Left lung (tissue), 4 donors: ENCODE measurements at regions not wholly inside any gene's neighbourhood (a gene's known extent, or its start where the extent isn't known, plus 50 kb on each side); places are given as distances from the start of the nearest gene placed in this dataset.

Experiments used
- ATAC-seq: fragments of 200-7000 bp; cut with Tn5 transposase; one replicate; pipeline ENCODE4 v1.9.1; 2020; ENCODE audit warnings: moderate library complexity
- DNase-seq, 4 donors: peaks; one replicate each; pipeline ENCODE4 v3.0.0-alpha.2; 2013 to 2020
- H3K27ac ChIP-seq, 2 donors: fragments of 200-600 bp; sonication (generic) in 1 of 2; one replicate each; pipeline versions ENCODE4 v1.5.0 to v1.8.0; 2020 to 2021
- H3K27me3 ChIP-seq, 2 donors: fragments of 200-600 bp; sonication (generic) in 1 of 2; one replicate each; pipeline versions ENCODE4 v1.5.0 to v1.8.0; 2020 to 2021
- H3K36me3 ChIP-seq, 2 donors: fragments of 200-600 bp; sonication (generic) in 1 of 2; one replicate each; pipeline versions ENCODE4 v1.5.0 to v1.8.0; 2020 to 2021
- H3K4me1 ChIP-seq, 2 donors: fragments of 200-600 bp; one replicate each; pipeline ENCODE4 v1.8.0; 2021
- H3K4me3 ChIP-seq, 2 donors: fragments of 200-600 bp; sonication (generic) in 1 of 2; one replicate each; pipeline versions ENCODE4 v1.5.0 to v1.8.0; 2020 to 2021; ENCODE audit warnings: mild to moderate bottlenecking in 1 of 2
- H3K9me3 ChIP-seq, 2 donors: fragments of 200-600 bp; sonication (generic) in 1 of 2; one replicate each; pipeline versions ENCODE4 v1.5.0 to v1.8.0; 2020 to 2021
- intact Hi-C, 2 donors: fragments of 100-400 bp; cut with DNase I; formaldehyde crosslinking; loops; one replicate each; pipeline versions ENCODE4 v1.11.2 to v1.14.2; 2022
- TF ChIP-seq, protein P1 (sequence below), 2 donors: fragments of 200-600 bp; sonication (generic) in 1 of 2; IDR thresholded peaks; one replicate each; pipeline versions ENCODE4 v1.5.0 to v1.8.0; 2021; ENCODE audit warnings: antibody characterized with exemption in 2 of 2
- donor health status: DM: no; HTN: yes; CAD: no.
- donor health status: DM: no; HTN: no; CAD: no.

DNA sequence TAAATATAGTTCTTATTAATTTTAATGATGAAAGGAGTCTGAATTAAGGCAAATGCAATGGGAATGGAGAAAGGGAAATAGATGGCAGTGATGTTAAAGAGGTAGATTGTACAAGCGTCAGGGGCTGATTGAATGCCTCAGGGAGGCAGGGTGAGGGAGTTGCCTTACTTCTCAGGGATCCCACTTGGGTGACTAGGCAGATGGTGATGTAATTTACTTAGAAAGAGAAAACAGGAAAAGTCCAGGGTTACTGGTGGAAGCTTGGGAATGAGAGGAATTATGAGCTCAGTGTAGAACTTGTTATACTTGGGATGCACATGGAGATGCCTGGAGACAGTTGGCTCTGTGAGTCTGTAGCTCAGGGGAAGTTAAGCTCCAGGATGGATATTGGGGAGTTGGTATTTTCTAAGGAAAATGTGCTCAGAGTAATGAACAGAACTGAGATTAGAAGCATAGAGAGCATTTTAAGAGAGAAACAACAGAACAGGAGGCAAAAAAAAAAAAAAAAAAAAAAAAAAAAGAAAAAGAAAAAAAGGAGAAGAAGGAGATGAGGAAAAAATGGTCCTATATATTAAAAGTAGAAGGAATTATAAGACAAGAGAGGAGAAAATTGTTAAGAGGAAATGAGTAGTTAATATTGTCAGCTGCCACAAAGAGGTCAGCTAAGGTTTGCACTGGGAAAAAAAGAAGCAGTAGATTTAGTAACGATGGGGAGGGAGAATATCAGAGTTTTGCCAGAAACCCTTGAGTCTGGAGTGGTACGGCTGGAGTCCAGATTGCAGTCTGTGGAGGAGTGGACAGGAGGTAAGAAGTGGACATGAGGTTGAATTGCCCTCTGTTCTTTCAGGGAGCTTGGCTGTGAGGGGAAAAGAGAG lies 88.0 kb upstream of the ELL2 start:
- H3K27me3 ChIP-seq = no peaks in the 10 kb centered on the region
- no peaks in the 10 kb centered on the region for H3K36me3 ChIP-seq
- no peak overlapping the region for H3K27ac ChIP-seq
- TF ChIP-seq, protein P1, sequence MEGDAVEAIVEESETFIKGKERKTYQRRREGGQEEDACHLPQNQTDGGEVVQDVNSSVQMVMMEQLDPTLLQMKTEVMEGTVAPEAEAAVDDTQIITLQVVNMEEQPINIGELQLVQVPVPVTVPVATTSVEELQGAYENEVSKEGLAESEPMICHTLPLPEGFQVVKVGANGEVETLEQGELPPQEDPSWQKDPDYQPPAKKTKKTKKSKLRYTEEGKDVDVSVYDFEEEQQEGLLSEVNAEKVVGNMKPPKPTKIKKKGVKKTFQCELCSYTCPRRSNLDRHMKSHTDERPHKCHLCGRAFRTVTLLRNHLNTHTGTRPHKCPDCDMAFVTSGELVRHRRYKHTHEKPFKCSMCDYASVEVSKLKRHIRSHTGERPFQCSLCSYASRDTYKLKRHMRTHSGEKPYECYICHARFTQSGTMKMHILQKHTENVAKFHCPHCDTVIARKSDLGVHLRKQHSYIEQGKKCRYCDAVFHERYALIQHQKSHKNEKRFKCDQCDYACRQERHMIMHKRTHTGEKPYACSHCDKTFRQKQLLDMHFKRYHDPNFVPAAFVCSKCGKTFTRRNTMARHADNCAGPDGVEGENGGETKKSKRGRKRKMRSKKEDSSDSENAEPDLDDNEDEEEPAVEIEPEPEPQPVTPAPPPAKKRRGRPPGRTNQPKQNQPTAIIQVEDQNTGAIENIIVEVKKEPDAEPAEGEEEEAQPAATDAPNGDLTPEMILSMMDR (IDR thresholded peaks at IDR 0.05) = no peak
- peak in 1 of 4 donors; percentile 36 for DNase-seq
- intact Hi-C loops = no loop called here
- no peak overlapping the region for H3K4me3 ChIP-seq
- H3K9me3 ChIP-seq = no peaks in the 10 kb centered on the region
- ATAC-seq = peak; percentile 93
- H3K4me1 ChIP-seq = peaks cover 3 to 15% of the 10 kb centered on the region in 2 donors

- Histone ChIP-seq H3K4me3 (no peak overlapping the region), H3K4me1 (peaks cover 3 to 8% of the 10 kb centered on the region in 2 donors), H3K36me3 (no peaks in the 10 kb centered on the region), H3K27ac (no peak overlapping the region), H3K9me3 (no peaks in the 10 kb centered on the region), H3K27me3 (no peaks in the 10 kb centered on the region)
- ATAC-seq (no peak), DNase-seq (peak in 1 of 4 donors; percentile 23)
- TF ChIP-seq, protein P1 (IDR thresholded peaks at IDR 0.05) = no peak
- intact Hi-C loops = no loop called here
Observed at GRCh38 chr5:96048763-96049162, 87.1 kb upstream of the ELL2 start.

GRCh38 chr5:96045888-96046287 lies 84.2 kb upstream of the ELL2 start:
- intact Hi-C loops = no loop called here
- peaks cover 3 to 7% of the 10 kb centered on the region in 2 donors for H3K4me1 ChIP-seq
- H3K4me3 ChIP-seq = no peak overlapping the region
- no peak overlapping the region for H3K27ac ChIP-seq
- no peaks in the 10 kb centered on the region for H3K27me3 ChIP-seq
- DNase-seq (no peak), ATAC-seq (no peak)
- no peaks in the 10 kb centered on the region for H3K36me3 ChIP-seq
- no peaks in the 10 kb centered on the region for H3K9me3 ChIP-seq
- TF ChIP-seq, protein P1 (IDR thresholded peaks at IDR 0.05) = no peak

- no peak overlapping the region for H3K4me3 ChIP-seq
- TF ChIP-seq, protein P1 (IDR thresholded peaks at IDR 0.05) = no peak
- no peaks in the 10 kb centered on the region for H3K9me3 ChIP-seq
- ATAC-seq (no peak), DNase-seq (no peak)
- H3K27ac ChIP-seq = no peak overlapping the region
- intact Hi-C loops = no loop called here
- no peaks in the 10 kb centered on the region for H3K4me1 ChIP-seq
- H3K27me3 ChIP-seq = no peaks in the 10 kb centered on the region
- no peaks in the 10 kb centered on the region for H3K36me3 ChIP-seq
Observed at GRCh38 chr5:96043446-96043845, 81.8 kb upstream of the ELL2 start.

GRCh38 chr5:96037128-96037527 lies 75.5 kb upstream of the ELL2 start:
- TF ChIP-seq, protein P1 (IDR thresholded peaks at IDR 0.05) = no peak
- Histone ChIP-seq H3K27ac (no peak overlapping the region), H3K27me3 (no peaks in the 10 kb centered on the region), H3K4me3 (no peak overlapping the region), H3K9me3 (no peaks in the 10 kb centered on the region), H3K4me1 (no peaks in the 10 kb centered on the region), H3K36me3 (no peaks in the 10 kb centered on the region)
- ATAC-seq = no peak
- intact Hi-C loops = no loop called here
- no peak for DNase-seq
